ENCODE measurements at regions not wholly inside any gene's neighbourhood (a gene's known extent, or its start where the extent isn't known, plus 50 kb on each side); places are given as distances from the start of the nearest gene placed in this dataset.

DNA sequence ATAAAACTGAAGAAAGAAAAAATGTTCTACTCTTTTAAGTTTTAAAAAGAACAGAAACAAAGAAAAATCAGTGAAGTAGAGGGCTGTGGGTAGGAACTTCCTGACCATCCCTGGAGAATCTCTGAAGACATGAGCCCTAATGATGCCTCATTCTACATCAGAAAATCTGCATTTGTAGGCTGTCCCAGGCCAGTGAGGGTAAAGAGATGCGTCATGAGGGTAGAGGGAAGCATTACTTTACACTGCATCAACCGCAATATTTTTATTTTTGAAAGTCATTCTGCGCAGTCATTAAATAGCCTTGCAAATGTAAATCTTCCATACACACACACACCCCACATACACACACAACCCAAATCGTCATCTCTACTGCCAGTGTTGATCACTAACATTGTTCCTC, 82.1 kb upstream of the CABCOCO1 start:
- TF ChIP-seq, protein P1, sequence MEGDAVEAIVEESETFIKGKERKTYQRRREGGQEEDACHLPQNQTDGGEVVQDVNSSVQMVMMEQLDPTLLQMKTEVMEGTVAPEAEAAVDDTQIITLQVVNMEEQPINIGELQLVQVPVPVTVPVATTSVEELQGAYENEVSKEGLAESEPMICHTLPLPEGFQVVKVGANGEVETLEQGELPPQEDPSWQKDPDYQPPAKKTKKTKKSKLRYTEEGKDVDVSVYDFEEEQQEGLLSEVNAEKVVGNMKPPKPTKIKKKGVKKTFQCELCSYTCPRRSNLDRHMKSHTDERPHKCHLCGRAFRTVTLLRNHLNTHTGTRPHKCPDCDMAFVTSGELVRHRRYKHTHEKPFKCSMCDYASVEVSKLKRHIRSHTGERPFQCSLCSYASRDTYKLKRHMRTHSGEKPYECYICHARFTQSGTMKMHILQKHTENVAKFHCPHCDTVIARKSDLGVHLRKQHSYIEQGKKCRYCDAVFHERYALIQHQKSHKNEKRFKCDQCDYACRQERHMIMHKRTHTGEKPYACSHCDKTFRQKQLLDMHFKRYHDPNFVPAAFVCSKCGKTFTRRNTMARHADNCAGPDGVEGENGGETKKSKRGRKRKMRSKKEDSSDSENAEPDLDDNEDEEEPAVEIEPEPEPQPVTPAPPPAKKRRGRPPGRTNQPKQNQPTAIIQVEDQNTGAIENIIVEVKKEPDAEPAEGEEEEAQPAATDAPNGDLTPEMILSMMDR (IDR thresholded peaks at IDR 0.05) = no peak
- TF ChIP-seq POLR2A (IDR thresholded peaks at IDR 0.05) = no peak
- TF ChIP-seq EP300 (IDR thresholded peaks at IDR 0.05) = no peak
